ENCODE measurements at regions not wholly inside any gene's neighbourhood (a gene's known extent, or its start where the extent isn't known, plus 50 kb on each side); places are given as distances from the start of the nearest gene placed in this dataset.

- H3K27ac Mint-ChIP-seq = no peak overlapping the region
- DNase-seq = no peak
- ChIA-PET POLR2A (no interaction called here), CTCF (no interaction called here)
- TF ChIP-seq CTCF (IDR thresholded peaks at IDR 0.05) = no peak
- H3K4me3 Mint-ChIP-seq = no peak overlapping the region
- no peaks in the 10 kb centered on the region for H3K27me3 Mint-ChIP-seq
- no peaks in the 10 kb centered on the region for H3K36me3 Mint-ChIP-seq (ENCODE audit: low read depth)
- ATAC-seq (ENCODE audit: low read depth) = no peak
- H3K9me3 Mint-ChIP-seq = no peaks in the 10 kb centered on the region
- no peaks in the 10 kb centered on the region for H3K4me1 Mint-ChIP-seq
- intact Hi-C loops (cut with micrococcal nuclease) = no loop called here
These were observed 234.0 kb downstream of the NR4A2 start for GRCh38 chr2:156098506-156098905.

GRCh38 chr2:156088587-156088986, 243.9 kb downstream of the NR4A2 start:
- Mint-ChIP-seq H3K4me1 (no peaks in the 10 kb centered on the region), H3K4me3 (no peak overlapping the region), H3K9me3 (no peaks in the 10 kb centered on the region), H3K27me3 (peaks cover 1% of the 10 kb centered on the region), H3K27ac (no peak overlapping the region), H3K36me3 (ENCODE audit: low read depth) (no peaks in the 10 kb centered on the region)
- no peak for TF ChIP-seq CTCF (IDR thresholded peaks at IDR 0.05)
- intact Hi-C loops (cut with micrococcal nuclease) = no loop called here
- ChIA-PET CTCF (no interaction called here), POLR2A (no interaction called here)
- DNase-seq (no peak), ATAC-seq (ENCODE audit: low read depth) (no peak)

DNA sequence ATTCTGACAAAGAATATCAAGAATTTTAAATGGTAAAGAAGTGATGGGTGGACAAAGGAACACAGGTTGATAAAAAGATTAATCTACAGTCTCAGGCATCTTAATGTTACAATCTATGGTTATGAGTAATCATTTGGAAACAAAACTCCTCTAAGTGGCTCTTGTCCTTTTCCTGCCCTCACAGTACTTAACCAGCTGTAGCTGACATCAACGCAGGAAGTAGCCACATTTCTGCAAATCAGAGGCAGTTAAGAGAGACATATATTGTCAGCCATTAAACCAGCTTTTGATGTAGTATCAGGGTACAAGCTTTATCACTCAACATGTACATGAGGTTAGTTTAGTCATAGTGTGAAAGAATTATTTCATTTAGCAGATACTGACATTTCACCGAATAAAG, 244.6 kb downstream of the NR4A2 start:
- intact Hi-C loops (cut with micrococcal nuclease) = no loop called here
- ATAC-seq (ENCODE audit: low read depth) (no peak), DNase-seq (no peak)
- ChIA-PET POLR2A (no interaction called here), CTCF (no interaction called here)
- H3K4me3 Mint-ChIP-seq = no peak overlapping the region
- H3K27ac Mint-ChIP-seq = no peak overlapping the region
- H3K9me3 Mint-ChIP-seq = no peaks in the 10 kb centered on the region
- H3K27me3 Mint-ChIP-seq = peaks cover 2% of the 10 kb centered on the region
- no peaks in the 10 kb centered on the region for H3K36me3 Mint-ChIP-seq (ENCODE audit: low read depth)
- no peak for TF ChIP-seq CTCF (IDR thresholded peaks at IDR 0.05)
- H3K4me1 Mint-ChIP-seq = no peaks in the 10 kb centered on the region

GRCh38 chr2:156083763-156084493, 248.6 kb downstream of the NR4A2 start:
- no peak for DNase-seq

DNA sequence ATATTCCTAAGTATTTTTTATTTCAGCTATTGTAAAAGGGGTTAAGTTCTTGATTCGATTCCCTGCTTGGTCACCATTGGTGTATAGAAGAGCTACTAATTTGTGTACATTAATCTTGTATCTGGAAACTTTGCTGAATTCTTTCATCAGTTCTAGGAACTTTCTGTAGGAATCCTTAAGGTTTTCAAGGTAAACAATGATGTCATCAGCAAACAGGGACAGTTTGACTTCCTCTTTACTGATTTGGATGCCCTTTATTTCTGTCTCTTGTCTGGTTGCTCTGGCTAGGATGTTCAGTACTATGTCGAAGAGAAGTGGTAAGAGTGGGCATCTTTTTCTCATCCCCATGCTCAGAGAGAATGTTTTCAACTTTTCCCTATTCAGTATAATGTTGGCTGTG, 252.7 kb downstream of the NR4A2 start:
- ATAC-seq (ENCODE audit: low read depth) = no peak
- POLR2A ChIA-PET = no interaction called here
- intact Hi-C loops (cut with micrococcal nuclease) = no loop called here
- Mint-ChIP-seq H3K27ac (no peak overlapping the region), H3K4me3 (no peak overlapping the region), H3K9me3 (peaks cover 6% of the 10 kb centered on the region), H3K4me1 (no peaks in the 10 kb centered on the region), H3K27me3 (peaks cover 2% of the 10 kb centered on the region), H3K36me3 (ENCODE audit: low read depth) (no peaks in the 10 kb centered on the region)
- TF ChIP-seq CTCF (IDR thresholded peaks at IDR 0.05) = no peak
- CTCF ChIA-PET = no interaction called here
- no peak for DNase-seq

More at GRCh38 chr2:156083763-156084493, 248.6 kb downstream of the NR4A2 start:
- intact Hi-C loops (cut with micrococcal nuclease) = no loop called here
- H3K27ac Mint-ChIP-seq = no peak overlapping the region
- ChIA-PET CTCF (no interaction called here), POLR2A (no interaction called here)
- no peak overlapping the region for H3K4me3 Mint-ChIP-seq
- TF ChIP-seq CTCF (IDR thresholded peaks at IDR 0.05) = no peak
- peaks cover 6% of the 10 kb centered on the region for H3K9me3 Mint-ChIP-seq
- H3K27me3 Mint-ChIP-seq = peaks cover 2% of the 10 kb centered on the region
- H3K4me1 Mint-ChIP-seq = no peaks in the 10 kb centered on the region
- H3K36me3 Mint-ChIP-seq (ENCODE audit: low read depth) = no peaks in the 10 kb centered on the region
- ATAC-seq (ENCODE audit: low read depth) = no peak

Data from activated B cell treated with CpG ODN at 0.5 μM for 24 hours (primary cell).